Activated CD8-positive, alpha-beta memory T cell treated with anti-CD3 and anti-CD28 coated beads for 36 hours (primary cell): ENCODE measurements at regions not wholly inside any gene's neighbourhood (a gene's known extent, or its start where the extent isn't known, plus 50 kb on each side); places are given as distances from the start of the nearest gene placed in this dataset.

Experiments used
- CTCF ChIA-PET: fragments of 350-600 bp; sonication (Branson Sonifier 250); formaldehyde crosslinking; loops from one replicate; lab custom pipeline; 2021; ENCODE audit warnings: antibody characterized with exemption; lab: Charles Lee
- POLR2A ChIA-PET: fragments of 350-600 bp; sonication (Branson Sonifier 250); formaldehyde crosslinking; loops from one replicate; lab custom pipeline; 2021; ENCODE audit warnings: antibody characterized with exemption; lab: Charles Lee

DNA sequence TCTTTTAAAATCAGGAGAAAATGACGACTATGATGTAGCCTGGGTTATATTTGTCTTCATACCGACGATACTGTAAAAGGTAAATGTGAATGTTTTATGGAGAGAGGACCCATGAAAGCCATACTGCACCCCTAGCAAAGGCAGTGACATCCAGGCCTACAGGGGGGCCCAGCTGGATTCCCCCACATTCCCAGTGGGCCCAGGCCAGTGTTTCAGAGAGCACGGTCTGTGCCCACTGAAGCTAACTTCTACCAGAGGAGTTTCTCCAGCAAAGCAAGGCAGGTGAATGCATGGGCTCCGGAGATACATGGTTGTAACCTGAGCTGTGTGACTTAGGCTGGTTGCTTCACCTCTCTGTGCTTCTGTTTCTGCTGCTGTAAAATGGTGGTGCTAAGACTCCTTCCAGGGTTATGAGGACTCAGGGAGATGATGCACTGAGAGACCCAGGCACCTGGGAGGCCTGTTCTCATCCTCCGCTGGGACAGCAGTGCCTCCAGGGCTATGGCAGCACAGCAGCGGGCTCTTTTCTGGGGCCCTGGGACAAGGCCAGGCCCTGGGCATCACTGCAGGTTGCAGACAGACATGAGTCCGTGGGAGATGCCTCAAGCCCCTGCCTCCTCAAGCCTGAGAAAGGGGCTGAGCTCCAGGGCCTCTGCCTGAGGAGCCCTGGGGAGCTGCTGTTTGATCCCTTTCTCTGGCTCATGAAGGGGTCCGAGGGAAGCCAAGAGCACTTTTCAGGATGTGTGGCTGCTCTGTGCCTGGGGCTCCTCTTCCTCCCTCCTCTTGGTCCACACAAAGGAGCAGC lies 73.7 kb downstream of the SERPINA3 start:
- CTCF ChIA-PET = no interaction called here
- POLR2A ChIA-PET = no interaction called here

DNA sequence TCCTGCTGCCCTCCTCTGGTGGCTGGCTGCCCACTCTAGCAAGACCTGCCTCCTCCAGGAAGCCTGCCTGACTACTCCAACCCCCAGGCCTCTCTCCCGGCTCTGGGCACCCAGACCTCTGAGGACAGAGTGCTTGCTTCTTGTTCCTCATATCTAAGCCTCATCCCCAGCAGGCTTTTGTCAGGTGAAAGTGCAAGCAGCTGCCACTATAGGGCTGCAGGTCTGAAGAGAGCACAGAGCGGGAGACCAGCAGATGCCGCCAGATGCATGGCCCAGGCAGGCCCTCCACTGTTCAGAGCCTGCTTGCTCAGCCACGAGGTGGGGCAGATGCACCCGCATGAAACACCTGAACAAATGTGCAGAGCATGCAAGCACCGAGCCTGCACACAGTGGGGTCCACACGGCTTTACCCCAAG lies 73.0 kb downstream of the SERPINA3 start:
- ChIA-PET POLR2A (no interaction called here), CTCF (no interaction called here)

DNA sequence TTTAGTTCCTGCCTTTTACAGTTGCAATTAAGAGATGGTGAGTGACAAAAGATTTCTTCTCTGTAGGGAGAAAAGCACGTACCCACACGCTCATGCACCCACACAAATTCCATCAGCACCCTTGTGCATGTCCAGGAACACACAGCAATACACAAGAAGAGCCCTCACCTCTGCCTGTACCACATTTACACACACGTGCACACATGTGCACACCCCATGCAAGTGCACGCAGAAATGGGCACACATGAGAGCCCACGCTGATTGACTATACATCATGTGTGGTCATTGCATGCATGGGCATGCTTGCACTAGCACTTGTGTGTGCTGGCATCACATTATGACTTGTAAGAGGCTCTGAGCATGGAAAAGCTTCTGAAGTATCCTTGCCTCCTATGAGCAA lies 70.5 kb downstream of the SERPINA3 start:
- ChIA-PET CTCF (no interaction called here), POLR2A (no interaction called here)

DNA sequence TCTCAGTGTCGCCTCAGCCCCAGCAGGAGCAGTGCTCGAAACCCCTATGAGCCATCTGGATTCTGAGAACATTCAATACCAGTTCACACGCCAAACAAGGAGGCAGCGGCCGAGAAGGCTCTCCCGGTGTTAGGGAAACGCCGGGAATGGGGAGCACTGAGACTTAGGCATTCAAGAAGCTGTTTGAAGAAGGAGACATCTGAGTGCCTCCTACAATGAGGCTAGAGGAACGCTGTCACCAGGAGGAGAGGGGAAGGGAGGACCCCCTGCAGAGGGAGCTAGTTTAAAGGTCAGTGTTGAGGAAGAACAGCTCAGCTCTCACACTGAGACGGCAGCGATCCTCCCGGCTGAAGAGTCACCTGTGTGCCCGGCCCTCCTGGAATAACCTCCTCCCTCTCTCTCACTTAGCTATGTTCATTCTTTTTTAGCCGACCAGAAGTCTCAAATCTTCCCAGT lies 69.9 kb downstream of the SERPINA3 start:
- POLR2A ChIA-PET = no interaction called here
- CTCF ChIA-PET = no interaction called here

DNA sequence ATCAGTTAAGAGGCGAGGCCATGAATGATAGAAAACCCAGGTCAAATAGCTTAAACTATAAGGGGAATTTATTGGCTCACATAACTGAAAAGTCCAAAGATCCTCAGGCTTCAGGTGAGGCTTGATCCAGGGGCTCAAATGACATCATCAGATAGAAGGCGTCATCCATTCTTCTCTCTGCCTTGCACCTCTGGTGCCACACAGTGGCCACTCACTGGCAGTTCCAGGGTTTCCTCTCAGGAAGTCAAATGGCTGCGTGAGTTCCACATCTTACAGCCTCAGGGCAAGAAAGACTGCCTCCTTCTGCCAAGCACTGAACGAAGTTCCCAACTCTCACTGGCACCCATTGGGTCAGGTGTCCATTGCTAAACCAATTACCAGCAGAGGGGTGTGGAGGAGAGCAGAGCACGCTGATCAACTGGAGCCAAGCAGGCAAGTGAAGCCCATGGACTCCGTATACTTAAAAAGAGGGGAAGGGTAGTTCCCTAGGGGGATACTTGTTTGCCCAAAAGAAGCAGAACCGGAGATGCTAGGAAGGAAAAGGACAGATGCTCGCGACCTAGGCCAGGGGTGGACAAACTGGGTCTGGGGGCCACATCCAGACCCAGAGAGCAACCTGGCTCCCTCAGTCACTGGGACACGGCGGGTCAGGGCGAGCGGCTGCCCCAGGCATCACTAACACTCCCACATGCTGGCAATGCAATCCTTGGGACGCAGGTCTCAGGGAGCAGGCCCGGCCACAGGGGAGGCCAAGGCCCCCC lies 69.3 kb downstream of the SERPINA3 start:
- ChIA-PET CTCF (interaction anchor here (0.7 kb wide), 1 partner anchor 320 kb away, joined by 3 read pairs; no protein-coding TSS in a partner anchor), POLR2A (no interaction called here)

DNA sequence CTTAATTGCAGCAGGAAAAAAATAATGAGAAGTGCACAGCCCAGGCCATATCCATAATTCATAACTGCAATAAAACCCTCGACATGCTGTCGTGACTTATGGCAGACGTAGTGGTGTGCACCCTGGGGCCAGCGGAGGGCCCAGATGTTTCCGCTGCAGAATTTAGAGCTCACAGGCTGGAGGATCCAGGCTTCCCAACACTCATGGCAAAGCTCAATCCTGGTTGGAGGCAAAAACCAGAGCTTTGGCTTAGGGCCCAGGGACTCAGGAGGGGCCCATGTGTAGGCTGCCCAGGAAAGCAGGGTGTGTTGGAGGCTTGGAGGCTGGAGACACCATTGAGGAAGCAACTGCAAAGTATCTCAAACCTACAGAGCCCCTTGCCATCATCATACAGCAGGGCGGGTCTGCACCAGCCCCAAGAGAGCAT lies 68.7 kb downstream of the SERPINA3 start:
- ChIA-PET CTCF (interaction anchor here (0.7 kb wide), 1 partner anchor 321 kb away, joined by 3 read pairs; no protein-coding TSS in a partner anchor), POLR2A (no interaction called here)

DNA sequence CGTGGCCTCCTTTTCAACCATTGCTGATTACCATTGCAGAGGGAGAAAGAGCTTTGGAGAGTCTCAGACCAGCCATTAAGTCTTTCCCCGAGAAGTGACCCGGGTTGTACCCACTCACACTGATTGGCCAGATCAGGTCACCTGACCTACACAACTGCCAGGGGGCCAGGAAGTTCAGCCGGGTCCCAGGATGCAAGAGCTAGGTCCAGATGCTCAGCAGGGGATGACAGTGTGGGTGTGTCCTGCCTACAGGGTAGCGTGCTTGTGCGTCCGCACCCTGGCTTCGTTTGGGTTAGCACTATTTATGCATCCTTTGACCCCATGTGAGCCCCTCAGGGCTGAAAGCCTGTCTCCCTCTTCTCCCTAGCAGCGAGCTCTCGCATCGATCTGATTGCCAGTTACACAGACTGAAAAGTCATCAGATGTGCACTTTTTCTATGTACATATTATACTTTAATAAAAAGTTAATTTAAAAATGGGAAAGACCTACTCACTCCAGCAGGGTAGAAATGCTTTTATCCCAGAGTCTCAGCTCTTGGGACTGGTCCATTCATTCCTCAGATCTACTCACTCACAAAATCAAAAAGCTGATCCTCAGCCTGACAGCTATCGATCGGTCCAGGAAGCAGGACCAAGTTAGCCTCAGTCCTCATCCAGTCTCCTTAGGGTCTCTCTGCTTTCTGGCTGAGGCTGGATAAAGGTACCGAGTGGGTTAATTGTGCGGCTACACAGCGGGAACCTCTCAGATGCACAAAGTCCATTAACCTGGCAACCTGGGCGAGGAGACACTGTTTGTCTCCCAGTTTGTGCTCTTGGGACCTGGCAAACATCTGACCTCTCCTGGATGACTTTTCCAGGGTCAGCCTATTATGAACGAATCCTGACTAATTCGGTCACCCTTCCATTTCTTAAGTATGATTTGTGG lies 68.0 kb downstream of the SERPINA3 start:
- ChIA-PET POLR2A (no interaction called here), CTCF (no interaction called here)

DNA sequence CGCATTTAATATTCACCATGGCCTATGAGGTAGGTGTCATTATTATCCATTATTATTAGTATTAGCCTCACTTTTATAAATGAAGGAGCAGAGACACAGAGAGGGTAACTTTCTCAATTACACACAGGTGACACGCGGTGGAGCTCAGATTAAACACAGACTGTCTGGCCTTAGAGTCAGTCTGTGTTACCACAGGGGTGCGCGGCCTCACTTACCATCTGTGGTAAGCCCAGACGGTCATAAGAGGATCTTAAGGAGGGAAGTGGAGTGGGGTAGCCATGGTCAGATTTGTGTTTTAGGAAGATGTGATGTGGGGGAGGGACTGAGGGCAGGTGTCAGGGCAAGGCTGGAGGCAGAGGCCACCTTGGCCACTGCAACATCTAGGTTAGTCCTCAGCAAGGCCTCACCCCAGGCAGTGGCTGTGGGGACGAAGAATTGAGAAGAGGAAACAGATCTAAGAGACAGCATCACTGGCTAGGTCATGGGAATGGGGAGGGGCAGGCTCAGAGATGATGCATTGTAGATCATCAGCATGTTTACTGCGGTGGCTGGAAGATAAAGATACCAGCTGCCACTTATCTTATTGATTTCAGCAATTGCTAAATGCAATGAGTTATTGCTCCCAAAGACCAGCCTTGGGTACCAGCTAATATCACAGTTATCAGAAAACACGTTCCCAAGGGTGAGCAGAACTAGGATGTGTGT lies 67.1 kb downstream of the SERPINA3 start:
- CTCF ChIA-PET = no interaction called here

DNA sequence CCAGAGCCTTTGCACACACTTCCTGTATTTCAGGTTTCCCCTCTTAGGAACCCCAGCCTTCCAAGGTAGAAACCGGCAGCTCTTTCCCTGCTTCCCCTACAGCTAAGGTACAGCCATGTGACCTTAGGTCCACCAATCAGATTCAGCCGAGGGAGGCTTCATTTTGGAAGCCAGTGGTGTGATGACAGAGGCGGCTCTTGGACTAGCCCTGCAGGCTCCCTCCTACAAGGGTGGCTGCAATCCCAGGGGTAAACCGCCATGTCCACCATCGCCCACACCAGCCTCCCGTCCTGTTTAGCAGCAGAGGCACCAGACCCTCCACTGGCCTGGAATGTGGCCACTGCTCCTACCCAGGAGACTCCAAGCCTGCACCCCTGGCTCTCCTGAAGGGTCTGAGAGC lies 65.6 kb downstream of the SERPINA3 start:
- POLR2A ChIA-PET = no interaction called here
- CTCF ChIA-PET = no interaction called here

More for the DNA sequence above, 67.1 kb downstream of the SERPINA3 start:
- POLR2A ChIA-PET = no interaction called here

DNA sequence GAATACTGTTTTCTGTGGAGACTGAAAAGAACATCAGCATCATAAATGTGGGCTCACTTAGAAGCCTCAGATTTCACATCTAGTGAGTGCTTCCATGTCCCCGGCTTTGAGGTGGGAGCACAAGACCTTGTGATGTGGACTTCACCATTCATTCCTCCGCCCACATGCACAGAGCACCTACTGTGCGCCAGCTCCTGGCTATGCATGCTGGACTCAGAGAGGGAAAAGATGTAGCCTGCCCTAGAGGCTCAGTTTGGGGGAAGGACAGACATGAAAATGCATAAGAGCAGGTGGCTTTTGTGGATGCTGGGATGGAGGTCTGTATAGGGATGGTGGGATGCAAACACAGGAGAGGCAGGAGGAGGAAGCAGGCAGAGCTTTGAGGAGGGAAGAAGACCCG lies 65.0 kb downstream of the SERPINA3 start:
- CTCF ChIA-PET = no interaction called here
- POLR2A ChIA-PET = no interaction called here

DNA sequence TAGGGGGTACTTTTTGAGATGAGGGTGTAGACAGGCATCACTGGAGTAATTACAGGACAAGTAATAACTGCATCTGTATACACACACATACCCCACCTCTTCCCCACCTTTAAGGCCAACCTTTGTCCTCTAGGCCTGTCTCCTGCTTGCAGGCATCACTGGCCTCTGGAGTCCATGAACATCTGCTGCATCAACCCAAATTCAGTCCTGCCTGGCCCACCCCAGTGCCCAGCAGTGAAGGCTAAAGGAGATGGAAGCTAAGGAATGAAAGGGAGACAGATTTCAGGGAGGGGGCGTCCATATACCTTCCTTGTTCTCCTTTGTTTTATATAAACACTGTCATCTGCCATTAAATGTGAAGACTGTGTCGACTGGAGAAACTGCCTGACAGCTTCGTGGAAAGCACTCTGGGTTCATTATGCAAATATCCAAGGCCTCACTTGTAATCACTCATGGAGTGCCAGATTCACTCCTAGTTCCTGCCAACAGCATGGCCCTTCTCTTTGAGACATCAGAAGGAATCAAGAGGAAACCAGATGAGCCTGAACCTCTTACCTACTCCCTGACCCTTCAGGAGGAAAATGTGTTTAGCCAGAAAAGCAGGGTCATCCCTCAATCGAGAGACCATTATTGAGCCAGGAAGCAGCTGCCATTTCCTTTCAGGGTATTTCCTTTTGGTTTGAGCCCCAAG lies 64.4 kb downstream of the SERPINA3 start:
- POLR2A ChIA-PET = no interaction called here
- CTCF ChIA-PET = no interaction called here

DNA sequence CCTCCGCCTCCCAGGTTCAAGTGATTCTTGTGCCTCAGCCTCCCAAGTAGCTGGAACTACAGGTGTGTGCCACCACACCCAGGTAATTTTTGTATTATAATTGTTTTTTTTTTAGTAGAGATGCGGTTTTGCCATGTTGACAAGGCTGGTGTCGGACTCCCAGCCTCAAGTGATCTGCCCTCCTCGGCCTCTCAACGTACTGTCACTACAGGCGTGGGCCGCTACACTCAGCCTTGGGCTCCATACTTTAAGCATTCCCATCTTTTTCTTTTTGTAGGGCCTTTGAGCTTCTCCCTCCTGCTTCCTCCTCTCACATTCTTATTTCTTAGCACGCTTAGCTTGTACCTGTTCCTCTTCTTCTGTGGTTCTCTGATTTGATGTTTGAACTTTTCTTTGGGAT lies 62.8 kb downstream of the SERPINA3 start:
- CTCF ChIA-PET = no interaction called here

DNA sequence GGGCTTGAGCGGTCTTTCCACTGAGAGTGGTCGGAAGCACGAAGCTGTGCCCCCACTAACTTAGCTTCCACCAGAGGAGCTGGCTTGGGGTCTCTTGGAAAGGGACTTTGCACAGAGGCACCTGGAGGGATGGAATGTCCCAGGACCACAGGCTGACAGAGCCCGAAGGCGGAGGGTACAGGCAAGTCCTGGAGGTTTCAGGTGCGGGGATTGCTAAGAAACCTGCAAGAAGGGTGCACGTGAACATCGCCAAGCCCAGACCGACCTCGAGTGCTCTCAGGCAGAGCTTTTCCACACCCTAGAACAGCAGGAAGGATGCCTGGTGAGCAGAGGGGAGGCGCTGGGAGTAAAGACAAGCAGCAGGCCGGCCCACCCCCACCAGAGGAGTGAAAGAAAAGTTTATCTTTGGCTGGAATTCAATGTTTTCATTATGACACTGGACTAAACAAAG lies 61.6 kb downstream of the SERPINA3 start:
- ChIA-PET POLR2A (no interaction called here), CTCF (no interaction called here)

More for the DNA sequence above, 62.8 kb downstream of the SERPINA3 start:
- POLR2A ChIA-PET = no interaction called here
